ENCODE measurements at regions not wholly inside any gene's neighbourhood (a gene's known extent, or its start where the extent isn't known, plus 50 kb on each side); places are given as distances from the start of the nearest gene placed in this dataset.
A peak's percentile ranks its signal among the peaks of the same experiment; 100 is the strongest.

GRCh38 chrX:9337046-9337445 lies 127.8 kb upstream of the TBL1X start:
- H3K4me1 ChIP-seq (ENCODE audit: control insufficient read depth in 1 of 2, insufficient read depth in 2 of 2, low read length in 2 of 2): peaks cover 0 to 9% of the 10 kb centered on the region in 2 donors
- no peaks in the 10 kb centered on the region for H3K36me3 ChIP-seq (ENCODE audit: control insufficient read depth in 1 of 2, insufficient read depth in 2 of 2, low read length in 2 of 2)
- H3K27ac ChIP-seq (ENCODE audit: low read depth, low read length): no peak overlapping the region
- H3K9ac ChIP-seq (ENCODE audit: low read depth in 1 of 2, low read length in 2 of 2): no peak overlapping the region
- no peaks in the 10 kb centered on the region for H3K9me3 ChIP-seq (ENCODE audit: control insufficient read depth in 1 of 2, low read length in 2 of 2)
- H3K27me3 ChIP-seq (ENCODE audit: control insufficient read depth in 1 of 2, insufficient read depth in 2 of 2, low read length in 2 of 2): no peaks in the 10 kb centered on the region
- H3K4me3 ChIP-seq (ENCODE audit: low read depth in 1 of 2, low read length in 2 of 2): no peak overlapping the region

DNA sequence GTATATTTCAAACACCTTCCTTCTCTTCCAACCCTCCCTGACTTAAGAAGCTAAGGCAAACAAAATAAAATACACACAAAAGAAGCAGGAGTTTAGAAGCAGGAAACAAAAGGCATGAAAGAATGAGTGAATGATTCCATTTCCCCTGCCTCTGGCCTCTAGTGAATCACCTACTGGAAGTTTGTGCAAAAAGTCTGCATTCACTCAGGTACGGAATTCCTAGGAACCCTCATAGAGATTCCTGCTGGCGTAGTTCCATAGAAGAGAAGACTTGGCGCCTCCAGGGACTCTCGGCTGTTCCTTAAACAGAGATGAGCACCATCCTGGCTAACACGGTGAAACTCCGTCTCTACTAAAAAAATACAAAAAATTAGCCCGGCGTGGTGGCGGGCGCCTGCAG lies 125.9 kb upstream of the TBL1X start:
- Histone ChIP-seq H3K4me1 (ENCODE audit: control insufficient read depth in 1 of 2, insufficient read depth in 2 of 2, low read length in 2 of 2) (peaks cover 0 to 9% of the 10 kb centered on the region in 2 donors), H3K9me3 (ENCODE audit: control insufficient read depth in 1 of 2, low read length in 2 of 2) (no peaks in the 10 kb centered on the region), H3K9ac (ENCODE audit: low read depth in 1 of 2, low read length in 2 of 2) (no peak overlapping the region), H3K27me3 (ENCODE audit: control insufficient read depth in 1 of 2, insufficient read depth in 2 of 2, low read length in 2 of 2) (no peaks in the 10 kb centered on the region), H3K27ac (ENCODE audit: low read depth, low read length) (no peak overlapping the region), H3K4me3 (ENCODE audit: low read depth in 1 of 2, low read length in 2 of 2) (no peak overlapping the region), H3K36me3 (ENCODE audit: control insufficient read depth in 1 of 2, insufficient read depth in 2 of 2, low read length in 2 of 2) (no peaks in the 10 kb centered on the region)

DNA sequence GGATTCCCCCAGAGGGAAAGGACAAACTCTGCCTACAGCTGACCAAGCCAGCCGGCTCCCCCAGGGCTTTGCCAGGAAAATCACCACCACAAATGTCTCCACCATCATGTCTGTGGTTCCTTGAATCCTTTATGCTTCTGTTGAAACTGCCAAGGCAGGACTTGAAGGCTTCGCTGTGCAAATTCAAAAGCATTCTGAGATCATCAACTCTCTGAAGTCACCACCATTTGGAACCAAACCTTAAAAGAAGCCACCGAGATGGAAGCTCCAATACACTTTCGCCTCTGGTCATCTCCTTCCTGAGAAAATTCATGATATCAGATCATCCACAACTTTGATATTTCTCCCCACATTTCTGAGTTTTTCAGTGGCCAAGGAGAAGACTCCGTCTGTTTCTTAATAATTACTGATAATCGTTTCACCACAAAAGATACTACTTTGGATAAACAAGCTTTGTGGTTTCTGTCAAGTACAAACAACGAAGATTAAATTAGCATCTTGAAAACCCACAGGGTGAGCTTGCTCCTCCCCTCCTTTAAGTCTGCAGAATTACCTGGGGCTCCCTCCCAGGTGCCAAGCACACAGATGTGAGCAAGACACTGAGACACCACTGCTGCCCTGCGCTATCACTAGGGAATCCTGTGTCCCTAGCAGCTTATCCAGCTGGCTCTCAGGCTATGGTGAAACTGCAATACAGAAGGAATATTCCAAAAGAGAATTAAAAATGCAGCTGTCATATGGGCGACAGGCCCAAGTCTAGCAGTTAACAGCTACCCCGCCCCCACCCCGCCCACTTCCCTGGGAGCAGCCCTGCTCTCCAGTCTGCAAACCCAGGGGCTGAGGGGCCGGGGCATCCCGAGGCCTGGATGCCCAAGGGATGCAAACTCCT lies 125.0 kb upstream of the TBL1X start:
- no peak overlapping the region for H3K27ac ChIP-seq (ENCODE audit: low read depth, low read length)
- no peaks in the 10 kb centered on the region for H3K9me3 ChIP-seq (ENCODE audit: control insufficient read depth in 1 of 2, low read length in 2 of 2)
- H3K36me3 ChIP-seq (ENCODE audit: control insufficient read depth in 1 of 2, insufficient read depth in 2 of 2, low read length in 2 of 2): no peaks in the 10 kb centered on the region

DNA sequence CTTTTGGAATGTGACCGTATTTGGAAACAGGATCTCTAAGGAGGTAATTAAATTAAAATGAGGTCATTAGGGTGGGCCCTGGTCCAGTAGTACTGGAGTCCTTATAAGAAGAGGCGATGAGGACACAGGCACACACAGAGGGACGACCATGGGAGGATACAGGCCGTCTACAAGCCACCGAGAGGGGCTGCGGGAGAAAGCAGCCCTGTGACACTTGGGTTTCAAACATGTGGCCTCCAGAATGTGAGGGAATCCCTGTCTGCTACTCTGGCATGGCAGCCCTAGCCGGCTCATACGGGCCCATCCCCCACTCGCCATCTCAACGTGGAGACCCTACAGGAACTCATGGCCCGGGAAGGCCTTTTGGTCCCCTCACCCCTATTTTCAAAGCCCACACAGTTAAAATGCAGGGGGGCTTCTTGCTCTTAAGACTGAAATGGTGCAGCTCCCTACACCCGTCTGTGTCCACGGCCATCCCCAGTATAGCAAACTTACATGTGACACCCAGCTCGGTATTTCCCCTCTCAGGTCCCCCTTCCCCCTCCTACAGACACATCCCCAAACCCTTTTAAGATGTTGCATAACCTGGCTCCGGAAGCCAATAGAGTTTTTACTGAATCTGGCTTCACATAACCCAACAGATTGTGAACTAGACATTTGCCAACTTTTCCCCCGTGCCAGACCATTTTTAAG lies 124.1 kb upstream of the TBL1X start:
- peak overlapping the region in 1 of 2 donors; percentile 8 for H3K4me3 ChIP-seq (ENCODE audit: low read depth in 1 of 2, low read length in 2 of 2)
- no peak overlapping the region for H3K9ac ChIP-seq (ENCODE audit: low read depth in 1 of 2, low read length in 2 of 2)
- no peaks in the 10 kb centered on the region for H3K27me3 ChIP-seq (ENCODE audit: control insufficient read depth in 1 of 2, insufficient read depth in 2 of 2, low read length in 2 of 2)
- no peaks in the 10 kb centered on the region for H3K9me3 ChIP-seq (ENCODE audit: control insufficient read depth in 1 of 2, low read length in 2 of 2)
- H3K27ac ChIP-seq (ENCODE audit: low read depth, low read length): peak overlapping the region; percentile 20
- no peaks in the 10 kb centered on the region for H3K36me3 ChIP-seq (ENCODE audit: control insufficient read depth in 1 of 2, insufficient read depth in 2 of 2, low read length in 2 of 2)
- peaks cover 0 to 9% of the 10 kb centered on the region in 2 donors for H3K4me1 ChIP-seq (ENCODE audit: control insufficient read depth in 1 of 2, insufficient read depth in 2 of 2, low read length in 2 of 2)

More for the DNA sequence above, 125.0 kb upstream of the TBL1X start:
- Histone ChIP-seq H3K4me3 (ENCODE audit: low read depth in 1 of 2, low read length in 2 of 2) (no peak overlapping the region), H3K4me1 (ENCODE audit: control insufficient read depth in 1 of 2, insufficient read depth in 2 of 2, low read length in 2 of 2) (peaks cover 0 to 9% of the 10 kb centered on the region in 2 donors), H3K27me3 (ENCODE audit: control insufficient read depth in 1 of 2, insufficient read depth in 2 of 2, low read length in 2 of 2) (no peaks in the 10 kb centered on the region), H3K9ac (ENCODE audit: low read depth in 1 of 2, low read length in 2 of 2) (no peak overlapping the region)

DNA sequence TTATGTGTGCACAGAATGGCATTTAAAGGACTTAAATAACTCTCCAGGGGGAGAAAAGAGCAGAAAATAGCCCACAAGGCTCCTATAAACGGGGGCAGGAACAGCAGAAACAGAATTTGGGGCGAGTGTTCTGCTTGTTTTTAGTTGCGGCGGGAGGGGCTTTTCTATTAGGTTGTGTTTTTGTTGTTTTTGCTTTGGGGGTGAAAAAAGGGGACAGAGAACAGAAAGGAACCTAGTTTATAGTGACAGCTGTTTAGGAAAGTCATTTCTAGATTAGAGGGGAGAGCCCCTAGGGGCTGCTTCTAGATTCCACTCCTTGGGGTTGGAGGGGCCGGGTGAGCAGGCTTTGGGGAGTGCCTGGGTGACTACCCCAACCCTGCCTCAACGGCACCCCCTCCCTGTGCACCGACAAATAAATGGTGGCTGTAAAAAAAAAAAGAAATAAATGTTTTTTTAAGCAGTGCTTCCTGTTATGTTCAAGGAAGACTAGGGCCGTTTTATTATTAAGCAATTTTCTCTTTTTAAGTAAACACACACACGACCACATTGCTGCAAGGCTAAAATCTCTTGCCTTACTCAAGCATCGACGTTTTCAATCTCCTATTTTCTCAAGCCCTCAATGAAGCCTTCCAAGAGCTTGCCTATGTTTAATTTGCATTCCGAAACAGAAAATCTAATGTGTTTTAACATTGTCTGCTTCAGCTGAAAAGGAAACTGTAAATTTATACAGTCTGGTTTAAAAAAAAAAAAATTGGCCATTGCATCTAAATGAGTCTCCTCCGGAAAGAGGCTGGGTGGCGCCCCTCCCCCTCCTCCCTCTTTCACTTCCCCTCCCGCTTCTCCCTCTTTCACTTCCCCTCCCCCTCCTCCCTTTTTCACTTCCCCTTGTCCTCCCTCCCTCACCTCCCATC lies 123.3 kb upstream of the TBL1X start:
- peak overlapping the region; percentile 20 for H3K27ac ChIP-seq (ENCODE audit: low read depth, low read length)
- no peaks in the 10 kb centered on the region for H3K36me3 ChIP-seq (ENCODE audit: control insufficient read depth in 1 of 2, insufficient read depth in 2 of 2, low read length in 2 of 2)
- H3K27me3 ChIP-seq (ENCODE audit: control insufficient read depth in 1 of 2, insufficient read depth in 2 of 2, low read length in 2 of 2): no peaks in the 10 kb centered on the region
- H3K4me3 ChIP-seq (ENCODE audit: low read depth in 1 of 2, low read length in 2 of 2): peak overlapping the region; percentile 35 to 43
- no peak overlapping the region for H3K9ac ChIP-seq (ENCODE audit: low read depth in 1 of 2, low read length in 2 of 2)
- no peaks in the 10 kb centered on the region for H3K9me3 ChIP-seq (ENCODE audit: control insufficient read depth in 1 of 2, low read length in 2 of 2)
- H3K4me1 ChIP-seq (ENCODE audit: control insufficient read depth in 1 of 2, insufficient read depth in 2 of 2, low read length in 2 of 2): peaks cover 0 to 9% of the 10 kb centered on the region in 2 donors

- no peaks in the 10 kb centered on the region for H3K36me3 ChIP-seq (ENCODE audit: control insufficient read depth in 1 of 2, insufficient read depth in 2 of 2, low read length in 2 of 2)
- peaks cover 0 to 9% of the 10 kb centered on the region in 2 donors for H3K4me1 ChIP-seq (ENCODE audit: control insufficient read depth in 1 of 2, insufficient read depth in 2 of 2, low read length in 2 of 2)
- H3K9me3 ChIP-seq (ENCODE audit: control insufficient read depth in 1 of 2, low read length in 2 of 2): no peaks in the 10 kb centered on the region
- peak overlapping the region in 1 of 2 donors; percentile 21 for H3K4me3 ChIP-seq (ENCODE audit: low read depth in 1 of 2, low read length in 2 of 2)
- H3K27me3 ChIP-seq (ENCODE audit: control insufficient read depth in 1 of 2, insufficient read depth in 2 of 2, low read length in 2 of 2): no peaks in the 10 kb centered on the region
- H3K9ac ChIP-seq (ENCODE audit: low read depth in 1 of 2, low read length in 2 of 2): no peak overlapping the region
- no peak overlapping the region for H3K27ac ChIP-seq (ENCODE audit: low read depth, low read length)
Measured at GRCh38 chrX:9342561-9343051, 122.3 kb upstream of the TBL1X start.

GRCh38 chrX:9343971-9344370 lies 120.9 kb upstream of the TBL1X start:
- no peaks in the 10 kb centered on the region for H3K9me3 ChIP-seq (ENCODE audit: control insufficient read depth in 1 of 2, low read length in 2 of 2)
- no peak overlapping the region for H3K9ac ChIP-seq (ENCODE audit: low read depth in 1 of 2, low read length in 2 of 2)
- H3K4me1 ChIP-seq (ENCODE audit: control insufficient read depth in 1 of 2, insufficient read depth in 2 of 2, low read length in 2 of 2): peaks cover 0 to 9% of the 10 kb centered on the region in 2 donors
- no peak overlapping the region for H3K4me3 ChIP-seq (ENCODE audit: low read depth in 1 of 2, low read length in 2 of 2)
- no peaks in the 10 kb centered on the region for H3K27me3 ChIP-seq (ENCODE audit: control insufficient read depth in 1 of 2, insufficient read depth in 2 of 2, low read length in 2 of 2)
- no peaks in the 10 kb centered on the region for H3K36me3 ChIP-seq (ENCODE audit: control insufficient read depth in 1 of 2, insufficient read depth in 2 of 2, low read length in 2 of 2)
- H3K27ac ChIP-seq (ENCODE audit: low read depth, low read length): no peak overlapping the region

GRCh38 chrX:9345957-9346356 lies 118.9 kb upstream of the TBL1X start:
- H3K27ac ChIP-seq (ENCODE audit: low read depth, low read length): no peak overlapping the region
- H3K9ac ChIP-seq (ENCODE audit: low read depth in 1 of 2, low read length in 2 of 2): no peak overlapping the region
- H3K27me3 ChIP-seq (ENCODE audit: control insufficient read depth in 1 of 2, insufficient read depth in 2 of 2, low read length in 2 of 2): no peaks in the 10 kb centered on the region
- peaks cover 0 to 4% of the 10 kb centered on the region in 2 donors for H3K4me1 ChIP-seq (ENCODE audit: control insufficient read depth in 1 of 2, insufficient read depth in 2 of 2, low read length in 2 of 2)
- H3K9me3 ChIP-seq (ENCODE audit: control insufficient read depth in 1 of 2, low read length in 2 of 2): no peaks in the 10 kb centered on the region
- H3K4me3 ChIP-seq (ENCODE audit: low read depth in 1 of 2, low read length in 2 of 2): no peak overlapping the region
- no peaks in the 10 kb centered on the region for H3K36me3 ChIP-seq (ENCODE audit: control insufficient read depth in 1 of 2, insufficient read depth in 2 of 2, low read length in 2 of 2)

GRCh38 chrX:9349572-9350494 lies 115.0 kb upstream of the TBL1X start:
- Histone ChIP-seq H3K4me1 (ENCODE audit: control insufficient read depth in 1 of 2, insufficient read depth in 2 of 2, low read length in 2 of 2) (no peaks in the 10 kb centered on the region), H3K27ac (ENCODE audit: low read depth, low read length) (no peak overlapping the region), H3K9me3 (ENCODE audit: control insufficient read depth in 1 of 2, low read length in 2 of 2) (no peaks in the 10 kb centered on the region), H3K36me3 (ENCODE audit: control insufficient read depth in 1 of 2, insufficient read depth in 2 of 2, low read length in 2 of 2) (no peaks in the 10 kb centered on the region), H3K4me3 (ENCODE audit: low read depth in 1 of 2, low read length in 2 of 2) (no peak overlapping the region), H3K27me3 (ENCODE audit: control insufficient read depth in 1 of 2, insufficient read depth in 2 of 2, low read length in 2 of 2) (no peaks in the 10 kb centered on the region), H3K9ac (ENCODE audit: low read depth in 1 of 2, low read length in 2 of 2) (no peak overlapping the region)

All from duodenal mucosa (tissue), 2 donors.